AG04449 (cell line): ENCODE measurements at regions not wholly inside any gene's neighbourhood (a gene's known extent, or its start where the extent isn't known, plus 50 kb on each side); places are given as distances from the start of the nearest gene placed in this dataset.

Experiments
- CTCF ChIA-PET: fragments of 350-600 bp; formaldehyde crosslinking; extraction: SDS; loops from one replicate; lab custom pipeline; 2021; ENCODE audit warnings: antibody characterized with exemption; lab: Yijun Ruan, JAX
- POLR2A ChIA-PET: fragments of 400-600, 350-600 bp; formaldehyde crosslinking; extraction: SDS; loops from one replicate; lab custom pipeline; 2020; ENCODE audit warnings: antibody characterized with exemption, inconsistent platforms; lab: Yijun Ruan, JAX
- DNase-seq: peaks from one replicate; pipeline ENCODE4 v3.0.0-alpha.2; 2010; ENCODE audit warnings: low read depth, low spot score
- H3K4me3 ChIP-seq: 2 replicates; pipeline ENCODE4 v1.5.1; 2011; ENCODE audit warnings: low read depth, mild to moderate bottlenecking, control low read depth, low read length
- CTCF ChIP-seq: IDR thresholded peaks from one replicate; pipeline ENCODE4 v1.5.1; 2011; ENCODE audit warnings: mild to moderate bottlenecking, moderate library complexity, low read length, control low read depth, inconsistent platforms; ENCODE audit not compliant: insufficient read depth; ENCODE audit errors: missing control alignments

- H3K4me3 ChIP-seq: no peak overlapping the region
- no peak for DNase-seq
- TF ChIP-seq CTCF: no peak
- POLR2A ChIA-PET: no interaction called here
- CTCF ChIA-PET: no interaction called here
Observed at GRCh38 chr4:108292229-108292628, 123.5 kb upstream of the LEF1 start.

GRCh38 chr4:108291137-108291536 is 122.4 kb upstream of the LEF1 start:
- ChIA-PET CTCF (interaction anchor here (0.7 kb wide), 1 partner anchor 272 kb away, joined by 3 read pairs; no protein-coding TSS in a partner anchor), POLR2A (no interaction called here)
- H3K4me3 ChIP-seq: no peak overlapping the region
- no peak for TF ChIP-seq CTCF
- DNase-seq: no peak

- H3K4me3 ChIP-seq: no peak overlapping the region
- POLR2A ChIA-PET: no interaction called here
- no peak for TF ChIP-seq CTCF
- CTCF ChIA-PET: no interaction called here
- DNase-seq: no peak
Observed at GRCh38 chr4:108287834-108288413, 119.2 kb upstream of the LEF1 start.

- TF ChIP-seq CTCF: no peak
- H3K4me3 ChIP-seq: no peak overlapping the region
- CTCF ChIA-PET: no interaction called here
- no peak for DNase-seq
- POLR2A ChIA-PET: no interaction called here
Observed at GRCh38 chr4:108280072-108280471, 111.3 kb upstream of the LEF1 start.

GRCh38 chr4:108276690-108277089 is 108.0 kb upstream of the LEF1 start:
- ChIA-PET POLR2A (no interaction called here), CTCF (interaction anchor here (0.7 kb wide), 1 partner anchor 21 kb away, joined by 3 read pairs; no protein-coding TSS in a partner anchor)
- no peak for TF ChIP-seq CTCF
- no peak overlapping the region for H3K4me3 ChIP-seq
- no peak for DNase-seq

GRCh38 chr4:108272986-108273385 is 104.3 kb upstream of the LEF1 start:
- DNase-seq: no peak
- no peak for TF ChIP-seq CTCF
- CTCF ChIA-PET: no interaction called here
- POLR2A ChIA-PET: no interaction called here
- no peak overlapping the region for H3K4me3 ChIP-seq
